GM23248 (cell line): ENCODE measurements at regions not wholly inside any gene's neighbourhood (a gene's known extent, or its start where the extent isn't known, plus 50 kb on each side); places are given as distances from the start of the nearest gene placed in this dataset.

ENCODE experiments used
- DNase-seq: peaks from one replicate; pipeline ENCODE4 v3.0.0-alpha.2; 2015
- H2AFZ ChIP-seq: fragments of 200-600 bp; sonication (generic); 2 replicates; pipeline ENCODE4 v1.6.1; 2016; ENCODE audit warnings: antibody characterized with exemption
- H3F3A ChIP-seq: fragments of 200-600 bp; sonication (generic); 2 replicates; pipeline ENCODE4 v1.6.1; 2016; ENCODE audit warnings: mild to moderate bottlenecking, antibody characterized with exemption, mixed run types; ENCODE audit not compliant: insufficient read depth
- H3K27ac ChIP-seq: fragments of 200-600 bp; sonication (generic); 2 replicates; pipeline ENCODE4 v1.5.1; 2016; ENCODE audit warnings: mild to moderate bottlenecking
- H3K27me3 ChIP-seq: fragments of 200-600 bp; sonication (generic); replicated peaks from 2 replicates; pipeline ENCODE4 v1.6.1; 2016; ENCODE audit warnings: mild to moderate bottlenecking; ENCODE audit not compliant: insufficient read depth
- H3K36me3 ChIP-seq: fragments of 200-600 bp; sonication (generic); 2 replicates; pipeline ENCODE4 v1.6.1; 2016; ENCODE audit warnings: low read depth, mild to moderate bottlenecking
- H3K4me1 ChIP-seq: fragments of 200-600 bp; sonication (generic); 2 replicates; pipeline ENCODE4 v1.6.1; 2016; ENCODE audit warnings: mild to moderate bottlenecking; ENCODE audit not compliant: insufficient read depth
- H3K4me2 ChIP-seq: fragments of 200-600 bp; sonication (generic); one replicate; pipeline ENCODE4 v1.6.1; 2016; ENCODE audit warnings: mild to moderate bottlenecking; ENCODE audit not compliant: unreplicated experiment
- H3K4me3 ChIP-seq: fragments of 200-600 bp; sonication (generic); 2 replicates; pipeline ENCODE4 v1.5.1; 2016; ENCODE audit warnings: mild to moderate bottlenecking
- H3K79me2 ChIP-seq: fragments of 200-600 bp; sonication (generic); 2 replicates; pipeline ENCODE4 v1.6.1; 2016; ENCODE audit warnings: mild to moderate bottlenecking; ENCODE audit not compliant: insufficient read depth
- H3K9ac ChIP-seq: fragments of 200-600 bp; sonication (generic); 2 replicates; pipeline ENCODE4 v1.6.1; 2016; ENCODE audit warnings: mild to moderate bottlenecking
- H3K9me2 ChIP-seq: fragments of 200-600 bp; sonication (generic); 2 replicates; pipeline ENCODE4 v1.6.1; 2016; ENCODE audit warnings: mixed run types, mild to moderate bottlenecking, moderate library complexity; ENCODE audit not compliant: insufficient read depth
- H3K9me3 ChIP-seq: fragments of 200-600 bp; sonication (generic); one replicate; pipeline ENCODE4 v1.6.1; 2017; ENCODE audit warnings: low read depth
- H4K20me1 ChIP-seq: fragments of 200-600 bp; sonication (generic); 2 replicates; pipeline ENCODE4 v1.6.0; 2016; ENCODE audit not compliant: insufficient read depth
- EZH2 ChIP-seq: fragments of 200-600 bp; sonication (generic); IDR thresholded peaks from 2 replicates; pipeline ENCODE4 v1.6.1; 2018; ENCODE audit warnings: antibody characterized with exemption, mild to moderate bottlenecking; ENCODE audit not compliant: insufficient read depth, poor library complexity, severe bottlenecking
- EZH2phosphoT487 ChIP-seq: fragments of 200-600 bp; sonication (generic); IDR thresholded peaks from 2 replicates; pipeline ENCODE4 v1.6.1; 2018; ENCODE audit warnings: antibody characterized with exemption, moderate library complexity, mild to moderate bottlenecking, low read depth; ENCODE audit not compliant: insufficient read depth
- WGBS, 2 experiments: methylation state at CpG; one replicate each; pipeline ENCODE4 v1.1.6; 2015 to 2017; ENCODE audit warnings: low lambda C conversion rate in 2 of 2, low coverage in 1 of 2; ENCODE audit errors: missing lambda C conversion rate in 2 of 2; 5-methylcytosine and 5-hydroxymethylcytosine counted together
- in situ Hi-C: fragments of 300-500 bp; cut with MboI; formaldehyde crosslinking; loops from 2 replicates; pipeline ENCODE4 v1.15.0; 2020

GRCh38 chr5:68966596-68966995 is 127.2 kb upstream of the SLC30A5 start:
- DNase-seq, result no peak
- no peak for TF ChIP-seq EZH2
- TF ChIP-seq EZH2phosphoT487, result no peak
- no peaks in the 10 kb centered on the region for H3K9me3 ChIP-seq
- 55 to 56% methylated on average over 5 of the region's 5 CpGs for WGBS, 2 experiments
- no peaks in the 10 kb centered on the region for H3K79me2 ChIP-seq
- H3K27me3 ChIP-seq, result 0 out of 2 replicates have a peak, but pooled peaks cover 5% of the 10 kb centered on the region
- no peak overlapping the region for H3K4me3 ChIP-seq
- H3K4me1 ChIP-seq, result no peaks in the 10 kb centered on the region
- no peak overlapping the region for H3K27ac ChIP-seq
- H3K9ac ChIP-seq, result no peak overlapping the region
- H2AFZ ChIP-seq, result no peak overlapping the region
- no peaks in the 10 kb centered on the region for H4K20me1 ChIP-seq
- no peaks in the 10 kb centered on the region for H3K36me3 ChIP-seq
- H3K9me2 ChIP-seq, result no peaks in the 10 kb centered on the region
- in situ Hi-C loops, result loop anchor here (10.0 to 25.0 kb wide), 2 partner anchors 504 to 682 kb away; no protein-coding TSS in a partner anchor
- no peak overlapping the region for H3K4me2 ChIP-seq
- no peaks in the 10 kb centered on the region for H3F3A ChIP-seq

- no peaks in the 10 kb centered on the region for H3K9me3 ChIP-seq
- H3K4me3 ChIP-seq, result no peak overlapping the region
- no peak overlapping the region for H3K27ac ChIP-seq
- in situ Hi-C loops, result loop anchor here (10.0 to 25.0 kb wide), 2 partner anchors 506 to 684 kb away; no protein-coding TSS in a partner anchor
- H3K27me3 ChIP-seq, result peaks cover 11% of the 10 kb centered on the region; the same call in 1 of the 2 replicates
- no peak for DNase-seq
- H4K20me1 ChIP-seq, result no peaks in the 10 kb centered on the region
- H3K36me3 ChIP-seq, result no peaks in the 10 kb centered on the region
- H3K4me2 ChIP-seq, result no peak overlapping the region
- TF ChIP-seq EZH2 (no peak), EZH2phosphoT487 (no peak)
- no peak overlapping the region for H3K9ac ChIP-seq
- no peaks in the 10 kb centered on the region for H3K9me2 ChIP-seq
- no peaks in the 10 kb centered on the region for H3K4me1 ChIP-seq
- no peak overlapping the region for H2AFZ ChIP-seq
- H3F3A ChIP-seq, result no peaks in the 10 kb centered on the region
- no peaks in the 10 kb centered on the region for H3K79me2 ChIP-seq
Measured at GRCh38 chr5:68968429-68968828, 125.4 kb upstream of the SLC30A5 start.

GRCh38 chr5:68970617-68971016 is 123.2 kb upstream of the SLC30A5 start:
- H3K9ac ChIP-seq, result no peak overlapping the region
- H3K27ac ChIP-seq, result no peak overlapping the region
- H3F3A ChIP-seq, result no peaks in the 10 kb centered on the region
- WGBS, 2 experiments, result 95 to 98% methylated on average over 5 of the region's 5 CpGs
- H2AFZ ChIP-seq, result no peak overlapping the region
- H4K20me1 ChIP-seq, result no peaks in the 10 kb centered on the region
- H3K9me2 ChIP-seq, result no peaks in the 10 kb centered on the region
- H3K36me3 ChIP-seq, result no peaks in the 10 kb centered on the region
- H3K4me1 ChIP-seq, result no peaks in the 10 kb centered on the region
- no peaks in the 10 kb centered on the region for H3K9me3 ChIP-seq
- no peak for TF ChIP-seq EZH2phosphoT487
- TF ChIP-seq EZH2, result no peak
- in situ Hi-C loops, result loop anchor here (25.0 kb wide), 1 partner anchor 508 kb away; no protein-coding TSS in a partner anchor
- no peaks in the 10 kb centered on the region for H3K79me2 ChIP-seq
- H3K27me3 ChIP-seq, result peaks cover 11% of the 10 kb centered on the region; the same call in 1 of the 2 replicates
- H3K4me3 ChIP-seq, result no peak overlapping the region
- no peak overlapping the region for H3K4me2 ChIP-seq
- DNase-seq, result no peak

- in situ Hi-C loops, result loop anchor here (25.0 kb wide), 1 partner anchor 511 kb away; no protein-coding TSS in a partner anchor
- Histone ChIP-seq H3K9me2 (no peaks in the 10 kb centered on the region), H3K4me2 (no peak overlapping the region), H3K9ac (no peak overlapping the region), H3K79me2 (no peaks in the 10 kb centered on the region), H3K36me3 (no peaks in the 10 kb centered on the region), H2AFZ (no peak overlapping the region), H3K9me3 (no peaks in the 10 kb centered on the region), H4K20me1 (no peaks in the 10 kb centered on the region), H3K4me3 (no peak overlapping the region), H3K27ac (no peak overlapping the region), H3K27me3 (peaks cover 11% of the 10 kb centered on the region; the same call in 1 of the 2 replicates), H3F3A (no peaks in the 10 kb centered on the region), H3K4me1 (no peaks in the 10 kb centered on the region)
- TF ChIP-seq EZH2 (no peak), EZH2phosphoT487 (no peak)
- 64 to 65% methylated on average over 5 of the region's 5 CpGs for WGBS, 2 experiments
- DNase-seq, result no peak
Measured at GRCh38 chr5:68973696-68974095, 120.1 kb upstream of the SLC30A5 start.

GRCh38 chr5:68983043-68983442 is 110.8 kb upstream of the SLC30A5 start:
- no peaks in the 10 kb centered on the region for H3K4me1 ChIP-seq
- TF ChIP-seq EZH2phosphoT487 (no peak), EZH2 (no peak)
- H3K9ac ChIP-seq, result no peak overlapping the region
- no peaks in the 10 kb centered on the region for H3K9me3 ChIP-seq
- 83 to 87% methylated on average over 2 of the region's 2 CpGs for WGBS, 2 experiments
- no peaks in the 10 kb centered on the region for H3K27me3 ChIP-seq
- in situ Hi-C loops, result no loop called here
- no peaks in the 10 kb centered on the region for H3F3A ChIP-seq
- no peaks in the 10 kb centered on the region for H4K20me1 ChIP-seq
- DNase-seq, result no peak
- H2AFZ ChIP-seq, result no peak overlapping the region
- H3K36me3 ChIP-seq, result no peaks in the 10 kb centered on the region
- no peak overlapping the region for H3K4me2 ChIP-seq
- H3K4me3 ChIP-seq, result no peak overlapping the region
- H3K79me2 ChIP-seq, result no peaks in the 10 kb centered on the region
- no peaks in the 10 kb centered on the region for H3K9me2 ChIP-seq
- H3K27ac ChIP-seq, result no peak overlapping the region
